OCI-LY1 (cell line): ENCODE measurements at regions not wholly inside any gene's neighbourhood (a gene's known extent, or its start where the extent isn't known, plus 50 kb on each side); places are given as distances from the start of the nearest gene placed in this dataset.

Experiments used
- CTCF ChIP-seq: fragments of 200-600 bp; sonication (generic), shearing (Covaris generic); IDR thresholded peaks from 2 replicates; pipeline ENCODE4 v1.5.1; 2017; ENCODE audit warnings: mild to moderate bottlenecking, antibody characterized with exemption, low read length, moderate library complexity, mixed read lengths
- EZH2 ChIP-seq: fragments of 200-600 bp; sonication (generic), shearing (Covaris generic); IDR thresholded peaks from 2 replicates; pipeline ENCODE4 v1.8.0; 2017; ENCODE audit warnings: borderline replicate concordance, mixed run types, mild to moderate bottlenecking, antibody characterized with exemption, low read length, moderate library complexity, mixed read lengths

- TF ChIP-seq CTCF (no peak), EZH2 (no peak)
Measured at GRCh38 chr2:194004590-194005206, 1652.3 kb upstream of the SLC39A10 start.
